ENCODE measurements at regions not wholly inside any gene's neighbourhood (a gene's known extent, or its start where the extent isn't known, plus 50 kb on each side); places are given as distances from the start of the nearest gene placed in this dataset.
A peak's percentile ranks its signal among the peaks of the same experiment; 100 is the strongest.

GRCh38 chr1:232308616-232309015 lies 321.3 kb downstream of the SIPA1L2 start:
- DNase-seq, result no peak

- DNase-seq, result no peak
These were observed 322.5 kb downstream of the SIPA1L2 start for GRCh38 chr1:232307296-232308017.

GRCh38 chr1:232306269-232306961 lies 323.5 kb downstream of the SIPA1L2 start:
- DNase-seq, result peak; percentile 64

- DNase-seq, result no peak
These were observed 324.9 kb downstream of the SIPA1L2 start for GRCh38 chr1:232305050-232305449.

DNA sequence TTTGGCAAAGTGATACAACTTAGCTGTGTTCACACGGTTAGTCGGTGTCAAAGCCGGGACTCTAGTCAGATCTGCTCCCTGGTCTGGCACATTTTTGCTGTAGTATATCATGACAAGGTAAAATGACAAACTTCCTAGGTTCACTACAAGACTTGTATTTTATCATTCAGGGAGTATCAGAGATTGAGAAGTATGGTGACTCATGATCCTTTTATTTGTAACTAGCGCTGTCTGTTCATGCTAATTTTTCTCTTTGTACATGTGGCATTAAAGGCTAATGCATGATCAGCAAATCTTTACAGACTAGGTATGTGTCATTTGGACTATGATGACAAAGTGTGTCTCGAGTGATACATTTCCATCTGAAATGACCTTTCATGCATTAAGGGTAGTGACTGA lies 326.7 kb downstream of the SIPA1L2 start:
- no peak for DNase-seq

- DNase-seq, result no peak
These were observed 327.3 kb downstream of the SIPA1L2 start for GRCh38 chr1:232302376-232303221.

GRCh38 chr1:232301246-232301645 lies 328.7 kb downstream of the SIPA1L2 start:
- no peak for DNase-seq

GRCh38 chr1:232300466-232300865 lies 329.5 kb downstream of the SIPA1L2 start:
- no peak for DNase-seq

- DNase-seq, result no peak
These were observed 333.5 kb downstream of the SIPA1L2 start for GRCh38 chr1:232296461-232296860.

GRCh38 chr1:232293361-232293760 lies 336.6 kb downstream of the SIPA1L2 start:
- DNase-seq, result no peak

DNA sequence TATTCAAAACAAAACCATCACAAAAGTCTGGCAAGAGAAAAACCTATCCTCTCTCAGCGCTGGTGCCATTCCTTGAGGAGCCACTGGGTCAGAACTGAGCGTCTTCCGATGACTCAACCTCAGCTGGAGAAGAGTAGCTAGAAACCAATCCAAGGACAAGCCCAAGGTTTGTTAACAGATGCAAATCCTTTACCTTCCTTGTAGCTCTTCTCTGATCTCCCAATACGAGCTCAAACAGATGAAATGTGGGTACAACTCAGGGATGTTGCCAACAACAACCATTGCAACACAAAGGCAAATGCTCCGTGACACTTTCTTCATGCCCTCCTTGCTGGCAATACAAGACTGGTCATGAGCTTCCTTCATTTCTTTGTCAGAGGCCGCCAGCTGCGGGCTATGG lies 337.1 kb downstream of the SIPA1L2 start:
- no peak for DNase-seq

DNA sequence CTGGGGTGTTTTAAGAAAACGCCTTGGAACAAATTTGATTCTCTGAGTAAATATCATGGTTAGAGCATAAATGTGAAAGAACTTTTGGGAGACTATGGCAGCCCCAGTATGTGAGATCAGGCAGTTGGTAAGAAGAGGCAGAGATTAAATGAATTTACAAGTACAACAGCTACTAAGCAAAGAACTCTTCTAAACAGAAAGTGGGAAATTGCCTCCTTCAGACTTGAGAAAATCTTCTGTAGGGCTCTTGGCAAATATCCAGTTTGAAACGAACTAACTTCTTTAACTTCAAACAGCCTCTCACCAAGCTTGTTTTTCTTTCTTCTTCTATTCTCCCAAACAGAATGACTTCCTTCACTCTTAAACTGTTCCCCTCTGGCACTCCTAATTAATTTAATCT lies 337.7 kb downstream of the SIPA1L2 start:
- no peak for DNase-seq

- DNase-seq, result no peak
These were observed 338.3 kb downstream of the SIPA1L2 start for GRCh38 chr1:232291681-232292080.

- DNase-seq, result no peak
These were observed 338.7 kb downstream of the SIPA1L2 start for GRCh38 chr1:232291261-232291660.

DNA sequence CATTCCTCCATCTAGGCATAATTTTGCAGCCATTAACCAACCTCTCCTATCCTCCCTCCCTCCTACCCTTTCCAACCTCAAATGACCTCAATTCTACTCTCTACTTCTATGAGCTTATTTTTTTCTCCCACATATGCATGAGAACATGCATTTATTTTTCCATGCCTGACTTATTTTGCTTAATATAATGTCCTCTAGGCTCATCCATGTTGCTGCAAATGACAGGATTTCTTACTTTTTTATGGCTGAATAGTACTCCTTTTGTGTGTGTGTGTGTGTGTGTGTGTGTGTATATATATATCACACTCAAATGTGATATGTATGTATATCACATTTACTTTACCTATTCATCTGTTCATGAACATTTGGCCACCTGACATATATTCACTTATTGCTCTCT lies 339.4 kb downstream of the SIPA1L2 start:
- DNase-seq, result no peak

- no peak for DNase-seq
These were observed 342.0 kb downstream of the SIPA1L2 start for GRCh38 chr1:232287676-232288569.

- DNase-seq, result no peak
These were observed 344.8 kb downstream of the SIPA1L2 start for GRCh38 chr1:232285138-232285537.

DNA sequence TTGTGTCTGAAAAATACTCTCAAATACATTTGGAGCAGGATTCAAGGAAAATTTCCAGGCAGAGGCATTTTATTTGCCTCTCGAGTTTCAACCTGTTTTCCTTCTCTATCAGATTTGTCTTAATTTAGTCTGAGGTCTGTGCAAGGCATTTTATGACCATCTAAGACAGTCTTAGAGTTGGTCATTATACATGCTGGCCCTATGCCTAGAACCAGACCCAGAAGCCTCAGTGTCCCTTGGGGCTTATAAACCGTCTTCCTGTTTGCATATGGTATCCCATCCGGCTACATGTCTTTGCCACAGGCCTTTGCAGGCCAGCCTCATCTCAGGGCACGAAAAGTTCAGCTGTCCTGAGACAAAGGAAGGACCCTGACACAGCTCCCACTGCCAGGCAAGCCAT lies 346.1 kb downstream of the SIPA1L2 start:
- no peak for DNase-seq

- no peak for DNase-seq
These were observed 347.4 kb downstream of the SIPA1L2 start for GRCh38 chr1:232282498-232282897.

- DNase-seq, result no peak
These were observed 349.0 kb downstream of the SIPA1L2 start for GRCh38 chr1:232280910-232281309.

- no peak for DNase-seq
These were observed 350.0 kb downstream of the SIPA1L2 start for GRCh38 chr1:232279909-232280400.

DNA sequence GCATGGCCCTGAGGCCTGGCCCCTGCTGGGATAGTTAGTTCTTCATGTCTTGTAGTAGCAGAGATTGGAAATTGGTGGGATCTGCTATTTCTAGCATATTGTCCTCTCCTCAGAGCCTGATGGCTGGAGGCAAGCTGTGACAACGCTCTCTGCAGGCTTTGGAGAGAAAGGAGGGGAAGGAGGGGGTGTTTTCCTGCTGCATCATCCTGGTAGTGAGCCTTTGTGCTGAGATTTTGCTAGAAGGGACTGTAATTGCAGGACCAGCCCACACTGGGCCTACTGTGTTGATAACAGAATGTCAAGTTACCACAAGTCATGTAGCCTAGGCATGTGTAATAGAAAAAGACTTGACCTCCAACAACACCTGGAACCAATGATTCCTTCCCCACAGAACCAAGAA lies 351.0 kb downstream of the SIPA1L2 start:
- no peak for DNase-seq
